PFSK-1 (cell line): ENCODE measurements at regions not wholly inside any gene's neighbourhood (a gene's known extent, or its start where the extent isn't known, plus 50 kb on each side); places are given as distances from the start of the nearest gene placed in this dataset.

Experiments used
- FOXP2 ChIP-seq: optimal IDR thresholded peaks from 2 replicates; pipeline ENCODE3; 2011; ENCODE audit warnings: borderline replicate concordance, control low read depth, inconsistent platforms; ENCODE audit not compliant: insufficient read depth; ENCODE audit errors: extremely low read length, extremely low read depth
- POLR2AphosphoS5 ChIP-seq: IDR thresholded peaks from 2 replicates; pipeline ENCODE4 v1.6.1; 2012; ENCODE audit warnings: low read depth, mild to moderate bottlenecking, control low read depth, low read length, moderate library complexity
- SIN3A ChIP-seq: IDR thresholded peaks from 2 replicates; pipeline ENCODE4 v1.6.1; 2012; ENCODE audit warnings: mild to moderate bottlenecking, low read length, moderate library complexity, borderline replicate concordance; ENCODE audit not compliant: insufficient read depth
- TAF1 ChIP-seq: IDR thresholded peaks from 2 replicates; pipeline ENCODE4 v1.6.1; 2012; ENCODE audit warnings: low read length, control low read depth, borderline replicate concordance; ENCODE audit not compliant: insufficient read depth
- TF ChIP-seq, protein P1 (sequence below), 2 experiments: IDR thresholded peaks; 2 replicates each; pipeline versions ENCODE4 v1.6.1 to v1.8.0; 2011 to 2012; ENCODE audit warnings: low read depth in 2 of 2, low read length in 2 of 2, control low read depth in 1 of 2, inconsistent platforms in 1 of 2, mild to moderate bottlenecking in 1 of 2, moderate library complexity in 1 of 2; ENCODE audit not compliant: insufficient read depth in 1 of 2

DNA sequence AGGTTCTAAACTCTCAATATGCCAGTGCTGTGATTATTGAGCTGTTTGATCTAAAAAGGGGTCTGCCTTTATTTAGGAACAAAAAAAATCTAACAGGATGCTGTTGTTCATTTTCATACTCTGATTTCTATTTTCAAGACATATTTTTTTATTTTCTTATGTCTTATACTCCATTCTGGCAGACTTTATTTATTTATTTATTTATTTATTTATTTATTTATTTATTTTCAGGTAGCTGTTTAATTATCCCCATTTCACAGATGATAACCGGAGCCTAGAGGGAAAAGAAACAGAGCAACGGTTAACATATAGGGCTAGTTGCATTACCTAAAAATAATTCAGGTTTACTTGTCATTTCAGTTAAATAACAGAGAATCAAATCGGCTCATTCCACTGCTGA lies 174.4 kb downstream of the CENPF start:
- TF ChIP-seq POLR2AphosphoS5 (no peak), SIN3A (no peak), TAF1 (no peak)
- TF ChIP-seq, protein P1, sequence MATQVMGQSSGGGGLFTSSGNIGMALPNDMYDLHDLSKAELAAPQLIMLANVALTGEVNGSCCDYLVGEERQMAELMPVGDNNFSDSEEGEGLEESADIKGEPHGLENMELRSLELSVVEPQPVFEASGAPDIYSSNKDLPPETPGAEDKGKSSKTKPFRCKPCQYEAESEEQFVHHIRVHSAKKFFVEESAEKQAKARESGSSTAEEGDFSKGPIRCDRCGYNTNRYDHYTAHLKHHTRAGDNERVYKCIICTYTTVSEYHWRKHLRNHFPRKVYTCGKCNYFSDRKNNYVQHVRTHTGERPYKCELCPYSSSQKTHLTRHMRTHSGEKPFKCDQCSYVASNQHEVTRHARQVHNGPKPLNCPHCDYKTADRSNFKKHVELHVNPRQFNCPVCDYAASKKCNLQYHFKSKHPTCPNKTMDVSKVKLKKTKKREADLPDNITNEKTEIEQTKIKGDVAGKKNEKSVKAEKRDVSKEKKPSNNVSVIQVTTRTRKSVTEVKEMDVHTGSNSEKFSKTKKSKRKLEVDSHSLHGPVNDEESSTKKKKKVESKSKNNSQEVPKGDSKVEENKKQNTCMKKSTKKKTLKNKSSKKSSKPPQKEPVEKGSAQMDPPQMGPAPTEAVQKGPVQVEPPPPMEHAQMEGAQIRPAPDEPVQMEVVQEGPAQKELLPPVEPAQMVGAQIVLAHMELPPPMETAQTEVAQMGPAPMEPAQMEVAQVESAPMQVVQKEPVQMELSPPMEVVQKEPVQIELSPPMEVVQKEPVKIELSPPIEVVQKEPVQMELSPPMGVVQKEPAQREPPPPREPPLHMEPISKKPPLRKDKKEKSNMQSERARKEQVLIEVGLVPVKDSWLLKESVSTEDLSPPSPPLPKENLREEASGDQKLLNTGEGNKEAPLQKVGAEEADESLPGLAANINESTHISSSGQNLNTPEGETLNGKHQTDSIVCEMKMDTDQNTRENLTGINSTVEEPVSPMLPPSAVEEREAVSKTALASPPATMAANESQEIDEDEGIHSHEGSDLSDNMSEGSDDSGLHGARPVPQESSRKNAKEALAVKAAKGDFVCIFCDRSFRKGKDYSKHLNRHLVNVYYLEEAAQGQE (IDR thresholded peaks at IDR 0.05; ENCODE audit: insufficient read depth in 1 of 2, low read depth in 2 of 2, low read length in 2 of 2), result no peak

DNA sequence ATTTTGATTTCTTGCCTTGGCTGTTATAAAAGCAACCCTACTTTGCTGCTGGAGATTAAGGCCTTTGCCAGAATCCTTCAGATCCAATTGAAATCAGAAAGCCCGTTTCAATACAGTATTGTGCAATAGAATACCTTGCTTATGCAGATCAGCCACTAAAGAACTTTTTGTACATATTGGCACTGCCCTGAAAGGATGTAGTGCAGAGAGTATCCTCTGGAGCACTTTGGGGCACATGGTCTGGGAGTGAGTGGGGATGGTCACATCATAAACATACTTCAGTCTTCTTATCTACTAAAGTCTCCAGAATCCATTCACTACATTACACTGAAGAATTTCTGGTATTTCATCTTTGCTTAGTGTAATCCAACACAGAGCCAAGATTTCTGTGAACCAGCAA lies 189.0 kb downstream of the CENPF start:
- TF ChIP-seq FOXP2, result no peak
- no peak for TF ChIP-seq TAF1
- TF ChIP-seq, protein P1 (IDR thresholded peaks at IDR 0.05; ENCODE audit: insufficient read depth in 1 of 2, low read depth in 2 of 2, low read length in 2 of 2), result no peak
- no peak for TF ChIP-seq POLR2AphosphoS5
- TF ChIP-seq SIN3A, result no peak

DNA sequence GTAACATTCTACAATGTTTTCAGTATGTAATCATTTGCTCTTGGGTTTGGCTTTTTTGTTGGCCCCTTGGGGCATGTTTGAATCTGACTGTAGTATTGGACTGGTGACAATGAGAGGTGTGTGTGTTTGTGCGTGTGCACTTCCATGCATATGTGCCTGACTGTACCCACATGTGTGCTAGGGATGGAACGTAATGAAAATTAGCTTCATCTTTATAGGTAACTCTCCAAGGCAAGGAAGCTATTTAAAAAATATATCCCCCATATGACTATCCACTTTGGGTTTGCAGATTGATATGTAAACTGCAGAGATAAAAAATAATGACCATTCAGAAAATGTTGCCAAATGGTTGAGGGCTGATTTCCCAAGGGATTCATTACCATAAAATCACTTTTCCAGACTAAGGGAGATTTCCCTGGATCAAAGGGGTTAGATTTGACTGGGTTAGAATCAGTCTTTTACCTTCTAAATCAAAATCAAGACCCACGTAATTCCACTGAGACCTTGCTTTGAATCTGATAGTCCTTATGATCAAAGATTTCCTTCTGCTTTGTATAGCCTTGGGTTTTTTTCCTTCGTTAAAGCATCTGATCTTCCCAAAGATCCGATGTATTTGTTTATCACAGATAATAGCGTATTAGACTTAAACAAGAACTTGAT lies 189.7 kb downstream of the CENPF start:
- TF ChIP-seq SIN3A (no peak), FOXP2 (no peak), TAF1 (no peak), POLR2AphosphoS5 (no peak)
- TF ChIP-seq, protein P1 (IDR thresholded peaks at IDR 0.05; ENCODE audit: insufficient read depth in 1 of 2, low read depth in 2 of 2, low read length in 2 of 2), result no peak

DNA sequence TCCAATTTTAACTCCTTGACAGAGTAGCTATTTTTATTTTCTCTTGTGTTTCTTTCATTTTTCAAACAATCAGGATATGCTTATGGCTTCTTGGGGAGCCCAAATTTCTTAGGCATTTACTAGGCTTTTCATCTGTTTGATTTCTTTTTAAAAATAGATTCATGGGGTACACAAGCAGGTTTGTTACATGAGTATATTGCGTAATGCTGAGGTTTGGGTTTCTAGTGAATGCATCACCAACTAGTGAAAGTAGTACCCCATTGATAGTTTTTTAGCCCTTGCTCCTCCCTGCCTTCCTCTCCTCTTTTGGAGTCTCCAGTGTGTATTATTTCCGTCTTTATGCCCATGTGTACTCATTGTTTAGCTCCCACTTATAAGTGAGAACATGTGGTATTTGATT lies 190.7 kb downstream of the CENPF start:
- TF ChIP-seq SIN3A (no peak), TAF1 (no peak), FOXP2 (no peak), POLR2AphosphoS5 (no peak)
- TF ChIP-seq, protein P1 (IDR thresholded peaks at IDR 0.05; ENCODE audit: insufficient read depth in 1 of 2, low read depth in 2 of 2, low read length in 2 of 2), result no peak
